NOMO-1 treated with dmso at 0.1 percent for 144 hours (cell line): ENCODE measurements at regions not wholly inside any gene's neighbourhood (a gene's known extent, or its start where the extent isn't known, plus 50 kb on each side); places are given as distances from the start of the nearest gene placed in this dataset.
"Not testable (repeated sequence)": the region's sequence is repeated elsewhere in the genome, so short reads cannot be mapped to it uniquely, and the experiment has no call there.

Source experiments
- DNase-seq: peaks from one replicate; lab custom pipeline; 2025; ENCODE audit not compliant: unreplicated experiment; lab: John Stamatoyannopoulos, UW

GRCh38 chr1:81738875-81739274 lies 61.9 kb upstream of the ADGRL2 start:
- DNase-seq: no peak

- DNase-seq: no peak
These were observed 67.3 kb upstream of the ADGRL2 start for GRCh38 chr1:81733480-81733879.

GRCh38 chr1:81731989-81732388 lies 68.7 kb upstream of the ADGRL2 start:
- DNase-seq: no peak

DNA sequence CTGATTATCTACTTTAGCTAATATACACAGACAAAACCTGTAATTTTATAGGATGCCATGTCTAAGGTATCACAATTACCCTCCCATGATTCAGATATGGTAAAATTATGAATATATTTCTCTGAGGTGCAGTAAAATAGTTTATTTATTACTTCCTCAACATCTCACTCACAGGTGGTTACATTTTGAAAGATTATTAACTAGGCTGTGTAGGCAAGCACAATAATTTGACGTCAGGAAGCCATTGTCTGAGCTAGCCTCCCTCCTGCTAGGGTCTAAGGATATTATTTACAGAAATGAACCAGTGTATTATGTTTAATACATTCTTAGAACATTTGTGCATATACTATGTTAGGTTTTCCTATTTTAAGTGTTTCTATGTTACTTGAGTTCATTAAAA lies 69.9 kb upstream of the ADGRL2 start:
- no peak for DNase-seq

- not testable (repeated sequence) for DNase-seq
These were observed 70.4 kb upstream of the ADGRL2 start for GRCh38 chr1:81730299-81730698.

- DNase-seq: no peak
These were observed 70.9 kb upstream of the ADGRL2 start for GRCh38 chr1:81729818-81730217.

GRCh38 chr1:81729239-81729638 lies 71.5 kb upstream of the ADGRL2 start:
- DNase-seq: no peak

- DNase-seq: no peak
These were observed 74.9 kb upstream of the ADGRL2 start for GRCh38 chr1:81725823-81726222.

DNA sequence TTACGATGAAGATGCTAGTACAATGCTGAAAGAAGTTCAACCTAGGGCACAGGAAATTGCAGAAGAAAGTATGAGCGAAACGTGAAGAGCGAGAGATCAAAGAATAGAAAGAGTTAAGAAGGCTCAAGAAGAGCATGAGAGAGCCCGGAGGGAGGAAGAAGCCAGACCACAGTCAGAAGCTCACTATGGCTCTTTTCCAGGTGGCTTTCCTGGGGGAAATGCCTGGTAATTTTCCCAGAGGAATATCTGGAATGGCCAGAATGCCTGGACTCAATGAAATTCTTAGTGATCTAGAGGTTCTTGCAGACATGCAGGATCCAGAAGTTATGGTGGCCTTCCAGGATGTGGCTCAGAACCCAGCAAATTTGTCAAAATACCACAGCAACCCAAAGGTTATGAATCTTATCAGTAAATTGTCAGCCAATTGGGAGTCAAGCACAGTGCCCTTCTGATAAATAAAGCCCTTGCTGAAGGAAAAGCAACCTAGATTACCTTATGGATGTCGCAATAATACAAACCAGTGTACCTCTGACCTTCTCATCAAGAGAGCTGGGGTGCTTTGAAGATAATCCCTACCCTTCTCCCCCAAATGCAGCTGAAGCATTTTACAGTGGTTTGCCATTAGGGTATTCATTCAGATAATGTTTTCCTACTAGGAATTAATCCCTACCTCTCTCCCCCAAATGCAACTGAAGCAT lies 78.0 kb upstream of the ADGRL2 start:
- DNase-seq: not testable (repeated sequence)

- DNase-seq: not testable (repeated sequence)
These were observed 80.5 kb upstream of the ADGRL2 start for GRCh38 chr1:81720256-81720655.

DNA sequence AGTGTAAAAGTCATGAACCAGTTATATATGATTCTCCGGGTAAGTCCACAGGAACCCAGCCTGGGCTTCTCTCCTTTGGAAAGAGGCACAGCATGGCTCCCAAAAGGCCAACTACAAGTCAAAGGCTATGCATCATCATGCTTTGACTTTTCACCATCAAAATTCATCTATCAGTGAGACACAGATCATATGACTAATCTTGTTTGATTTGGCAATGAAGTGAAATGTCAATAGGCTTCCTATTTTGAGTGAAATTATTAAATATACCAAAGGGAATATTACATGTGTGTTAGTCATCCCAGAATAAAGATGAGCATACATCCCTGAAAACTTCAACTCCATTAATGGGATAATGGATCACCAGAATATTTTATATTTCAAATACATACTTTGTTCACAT lies 83.5 kb upstream of the ADGRL2 start:
- no peak for DNase-seq

DNA sequence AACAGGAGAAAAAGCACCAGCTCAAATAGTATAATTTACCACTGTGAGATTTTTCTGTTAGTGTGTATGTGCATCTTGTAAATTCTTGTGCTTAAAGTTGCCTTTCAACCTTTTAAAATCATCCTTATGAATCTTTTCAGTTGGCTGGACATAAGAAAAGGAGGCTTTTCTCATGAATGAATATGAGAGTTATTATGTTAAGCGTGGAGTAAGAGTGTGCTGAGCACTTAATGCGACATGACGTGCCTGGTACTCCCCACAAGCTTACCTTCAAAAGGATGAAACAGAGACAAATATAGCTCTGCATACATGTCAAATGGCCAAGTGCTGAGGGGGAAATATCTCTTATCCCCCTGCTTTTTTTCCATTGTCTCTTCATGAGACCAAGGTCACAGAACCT lies 85.3 kb upstream of the ADGRL2 start:
- DNase-seq: no peak

- DNase-seq: no peak
These were observed 86.1 kb upstream of the ADGRL2 start for GRCh38 chr1:81714636-81715035.

DNA sequence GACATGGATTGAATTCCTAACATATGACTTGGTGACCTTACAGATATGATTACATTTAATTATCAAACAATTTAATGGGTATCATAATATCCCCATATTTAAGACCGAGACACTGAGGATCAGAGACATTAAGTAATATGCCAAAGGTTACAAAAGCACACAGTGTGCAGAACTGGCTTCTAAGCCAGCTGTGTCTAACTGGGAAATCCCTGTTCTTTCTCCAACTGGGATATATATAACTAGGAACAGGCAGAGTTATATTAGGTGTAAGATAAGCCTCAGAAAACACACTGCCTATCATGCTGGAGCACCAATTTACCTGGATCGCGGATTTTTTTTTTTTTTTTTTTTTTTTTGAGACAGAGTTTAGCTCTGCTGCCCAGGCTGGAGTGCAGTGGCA lies 88.3 kb upstream of the ADGRL2 start:
- DNase-seq: no peak

DNA sequence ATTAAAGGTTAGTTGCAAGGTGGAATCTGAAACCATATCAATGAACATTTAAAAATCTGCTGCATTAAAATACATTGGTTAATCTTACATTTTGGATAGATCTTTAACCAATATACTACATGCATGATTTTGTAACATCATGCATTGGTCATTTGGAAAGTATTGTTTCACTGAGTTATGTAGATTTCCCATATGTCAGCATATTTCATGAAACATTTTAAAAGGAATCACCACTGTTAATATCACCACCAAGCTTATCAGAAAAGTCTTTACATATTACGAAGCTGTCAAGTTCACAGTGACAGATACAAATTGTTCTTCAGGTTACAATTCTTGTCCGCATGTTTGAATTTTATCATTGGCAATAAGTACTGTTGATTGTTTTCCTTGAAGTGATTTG lies 89.9 kb upstream of the ADGRL2 start:
- DNase-seq: no peak

- no peak for DNase-seq
These were observed 92.5 kb upstream of the ADGRL2 start for GRCh38 chr1:81708250-81708649.

DNA sequence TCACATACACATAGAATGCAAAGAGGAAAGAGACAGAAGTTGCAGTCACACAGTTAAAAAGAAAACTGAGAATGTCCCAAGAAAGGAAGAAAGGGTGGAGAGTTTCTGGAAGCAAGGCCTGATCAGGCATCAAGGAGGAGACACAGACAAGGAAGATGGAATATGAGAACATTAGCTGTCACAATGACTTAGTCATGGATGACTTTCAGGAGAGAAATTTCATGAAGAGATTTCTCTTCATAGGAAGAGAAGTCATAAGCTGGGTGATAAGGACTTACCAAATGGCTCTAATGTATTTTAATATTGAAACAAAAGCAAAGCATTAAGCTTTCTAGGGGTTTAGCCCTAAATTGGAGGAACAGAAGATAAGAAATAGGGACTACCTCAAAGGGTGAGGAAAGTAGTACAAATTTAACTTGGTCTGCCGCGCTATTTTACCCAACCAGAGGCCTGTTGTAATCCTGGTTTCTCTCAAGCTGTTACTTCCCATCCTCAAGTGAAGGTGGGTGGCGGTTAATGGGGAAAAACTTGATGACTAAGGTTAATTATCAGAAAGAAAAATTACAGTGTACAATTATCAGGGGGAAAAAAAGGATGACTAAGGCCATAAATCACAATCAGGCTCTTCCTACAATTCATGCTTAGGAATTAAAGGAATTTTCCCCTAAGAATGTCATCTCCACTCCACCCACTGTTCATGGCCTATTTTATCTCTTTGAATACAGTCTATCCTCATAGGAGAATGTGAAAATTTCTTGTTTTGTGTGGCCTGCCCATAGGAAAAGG lies 93.9 kb upstream of the ADGRL2 start:
- DNase-seq: no peak

- DNase-seq: no peak
These were observed 96.8 kb upstream of the ADGRL2 start for GRCh38 chr1:81703756-81704463.

DNA sequence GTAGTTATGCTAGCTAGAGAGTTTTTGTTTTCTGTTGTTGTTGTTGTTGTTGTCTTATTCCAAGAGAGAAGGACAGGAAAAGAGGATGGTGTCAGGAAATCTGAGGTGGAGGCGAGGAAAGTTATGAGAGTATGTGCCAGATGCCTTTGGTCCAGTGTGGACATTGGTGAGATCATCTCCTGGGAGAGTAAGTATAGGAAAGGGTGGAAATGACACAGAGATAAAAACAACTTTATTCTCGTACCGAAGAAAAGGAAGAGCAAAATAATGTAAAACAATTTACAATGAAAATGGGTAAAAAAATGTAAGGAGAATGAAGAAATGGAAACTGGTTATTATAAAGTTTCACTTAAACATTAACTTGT lies 97.4 kb upstream of the ADGRL2 start:
- no peak for DNase-seq

DNA sequence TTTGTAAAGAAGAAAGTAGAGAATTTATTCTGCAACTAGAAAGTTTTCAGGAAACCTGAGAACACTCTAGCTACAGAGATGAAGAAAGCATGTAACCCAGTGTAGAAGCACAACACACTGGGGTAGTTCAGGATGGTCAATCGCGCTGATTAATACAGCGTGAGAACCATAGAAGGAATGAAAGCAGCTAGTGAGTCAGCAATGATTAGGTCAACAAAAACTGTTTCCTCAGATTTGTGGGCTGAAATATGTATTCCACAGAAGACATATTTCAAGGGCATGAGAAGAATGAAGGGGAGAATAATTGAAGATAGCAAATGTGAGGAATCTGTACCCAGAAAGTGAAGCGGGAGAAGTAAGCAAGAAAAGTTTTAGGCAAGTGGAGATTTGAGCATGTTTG lies 97.8 kb upstream of the ADGRL2 start:
- DNase-seq: no peak

GRCh38 chr1:81702079-81702715 lies 98.5 kb upstream of the ADGRL2 start:
- DNase-seq: no peak
